PC-9 (cell line): ENCODE measurements at regions not wholly inside any gene's neighbourhood (a gene's known extent, or its start where the extent isn't known, plus 50 kb on each side); places are given as distances from the start of the nearest gene placed in this dataset.

Experiments used
- BruUV-seq: library from RNA; stranded (reverse); fragments of 400-500 nt; replicated peaks from 2 replicates; lab custom pipeline; 2021; lab: Mats Ljungman, UMichigan
- CTCF ChIA-PET: fragments of 300-600 bp; sonication (Branson Sonifier 250); formaldehyde crosslinking; loops from one replicate; lab custom pipeline; 2022; ENCODE audit warnings: antibody characterized with exemption; lab: Charles Lee
- POLR2A ChIA-PET: fragments of 300-600 bp; sonication (Branson Sonifier 250); formaldehyde crosslinking; loops from one replicate; lab custom pipeline; 2022; ENCODE audit warnings: antibody characterized with exemption; ENCODE audit not compliant: unreplicated experiment; lab: Charles Lee
- DNase-seq, 2 experiments: peaks; one replicate each; pipeline versions ENCODE4 v3.0.0 to v3.0.0-alpha.2; 2015 to 2022; ENCODE audit warnings: mixed read lengths in 1 of 2
- H2AFZ ChIP-seq: fragments of 200-600 bp; sonication (generic); 2 replicates; pipeline ENCODE4 v1.8.1; 2017; ENCODE audit warnings: antibody characterized with exemption
- H3F3A ChIP-seq: fragments of 200-600 bp; sonication (generic); 2 replicates; pipeline ENCODE4 v1.8.1; 2017; ENCODE audit warnings: antibody characterized with exemption, mild to moderate bottlenecking, low read depth; ENCODE audit not compliant: insufficient read depth
- H3K27ac ChIP-seq: fragments of 200-600 bp; sonication (generic); 2 replicates; pipeline ENCODE4 v1.6.1; 2016; ENCODE audit warnings: mixed run types
- H3K27me3 ChIP-seq: fragments of 200-600 bp; sonication (generic); 2 replicates; pipeline ENCODE4 v1.6.1; 2016; ENCODE audit warnings: low read depth, mixed run types; ENCODE audit not compliant: insufficient read depth
- H3K36me3 ChIP-seq: fragments of 200-600 bp; sonication (generic); 2 replicates; pipeline ENCODE4 v1.6.1; 2016; ENCODE audit warnings: low read depth, mixed run types
- H3K4me1 ChIP-seq: fragments of 200-600 bp; sonication (generic); replicated peaks from 2 replicates; pipeline ENCODE4 v1.6.1; 2016; ENCODE audit warnings: mixed run types; ENCODE audit not compliant: insufficient read depth
- H3K4me2 ChIP-seq: fragments of 200-600 bp; sonication (generic); 2 replicates; pipeline ENCODE4 v1.6.1; 2017; ENCODE audit warnings: mixed run types
- H3K4me3 ChIP-seq: fragments of 200-600 bp; sonication (generic); 2 replicates; pipeline ENCODE4 v1.6.1; 2016; ENCODE audit warnings: mixed run types
- H3K79me2 ChIP-seq: fragments of 200-600 bp; sonication (generic); 2 replicates; pipeline ENCODE4 v1.6.1; 2017; ENCODE audit warnings: low read depth, mixed run types
- H3K9me2 ChIP-seq: fragments of 200-600 bp; sonication (generic); 2 replicates; pipeline ENCODE4 v1.8.1; 2017; ENCODE audit warnings: mild to moderate bottlenecking; ENCODE audit not compliant: insufficient read depth
- H3K9me3 ChIP-seq: fragments of 200-600 bp; sonication (generic); 2 replicates; pipeline ENCODE4 v1.8.1; 2016; ENCODE audit warnings: low read depth; ENCODE audit not compliant: insufficient read depth
- H4K20me1 ChIP-seq: fragments of 200-600 bp; sonication (generic); 2 replicates; pipeline ENCODE4 v1.8.1; 2017; ENCODE audit not compliant: insufficient read depth
- EZH2 ChIP-seq: fragments of 200-600 bp; sonication (generic); IDR thresholded peaks from 2 replicates; pipeline ENCODE4 v1.8.0; 2017; ENCODE audit warnings: antibody characterized with exemption, low read depth
- intact Hi-C: fragments of 100-400 bp; cut with micrococcal nuclease; formaldehyde crosslinking; loops from one replicate; pipeline ENCODE4 v1.10.0; 2022; ENCODE audit not compliant: unreplicated experiment
- TF ChIP-seq, protein P1 (sequence below): fragments of 200-600 bp; sonication (generic); conservative IDR thresholded peaks from 2 replicates; pipeline ENCODE4 v1.6.1; 2017; ENCODE audit warnings: mixed run types, antibody characterized with exemption, mild to moderate bottlenecking, moderate library complexity

GRCh38 chr5:147966326-147966725, 60.0 kb upstream of the C5orf46 start:
- TF ChIP-seq, protein P1, sequence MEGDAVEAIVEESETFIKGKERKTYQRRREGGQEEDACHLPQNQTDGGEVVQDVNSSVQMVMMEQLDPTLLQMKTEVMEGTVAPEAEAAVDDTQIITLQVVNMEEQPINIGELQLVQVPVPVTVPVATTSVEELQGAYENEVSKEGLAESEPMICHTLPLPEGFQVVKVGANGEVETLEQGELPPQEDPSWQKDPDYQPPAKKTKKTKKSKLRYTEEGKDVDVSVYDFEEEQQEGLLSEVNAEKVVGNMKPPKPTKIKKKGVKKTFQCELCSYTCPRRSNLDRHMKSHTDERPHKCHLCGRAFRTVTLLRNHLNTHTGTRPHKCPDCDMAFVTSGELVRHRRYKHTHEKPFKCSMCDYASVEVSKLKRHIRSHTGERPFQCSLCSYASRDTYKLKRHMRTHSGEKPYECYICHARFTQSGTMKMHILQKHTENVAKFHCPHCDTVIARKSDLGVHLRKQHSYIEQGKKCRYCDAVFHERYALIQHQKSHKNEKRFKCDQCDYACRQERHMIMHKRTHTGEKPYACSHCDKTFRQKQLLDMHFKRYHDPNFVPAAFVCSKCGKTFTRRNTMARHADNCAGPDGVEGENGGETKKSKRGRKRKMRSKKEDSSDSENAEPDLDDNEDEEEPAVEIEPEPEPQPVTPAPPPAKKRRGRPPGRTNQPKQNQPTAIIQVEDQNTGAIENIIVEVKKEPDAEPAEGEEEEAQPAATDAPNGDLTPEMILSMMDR = no peak
- no peak for TF ChIP-seq EZH2
- H3K36me3 ChIP-seq = no peaks in the 10 kb centered on the region
- intact Hi-C loops = no loop called here
- ChIA-PET CTCF (no interaction called here), POLR2A (no interaction called here)
- no peak overlapping the region for H3K4me3 ChIP-seq
- no peaks in the 10 kb centered on the region for H3K79me2 ChIP-seq
- no peaks in the 10 kb centered on the region for H4K20me1 ChIP-seq
- no peaks in the 10 kb centered on the region for H3K4me1 ChIP-seq
- H2AFZ ChIP-seq = no peak overlapping the region
- H3K9me3 ChIP-seq = no peaks in the 10 kb centered on the region
- H3K27me3 ChIP-seq = no peaks in the 10 kb centered on the region
- H3K27ac ChIP-seq = no peak overlapping the region
- no peaks in the 10 kb centered on the region for H3K9me2 ChIP-seq
- no TSS peak for BruUV-seq
- no peak overlapping the region for H3K4me2 ChIP-seq
- no peak for DNase-seq
- H3F3A ChIP-seq = no peaks in the 10 kb centered on the region

DNA sequence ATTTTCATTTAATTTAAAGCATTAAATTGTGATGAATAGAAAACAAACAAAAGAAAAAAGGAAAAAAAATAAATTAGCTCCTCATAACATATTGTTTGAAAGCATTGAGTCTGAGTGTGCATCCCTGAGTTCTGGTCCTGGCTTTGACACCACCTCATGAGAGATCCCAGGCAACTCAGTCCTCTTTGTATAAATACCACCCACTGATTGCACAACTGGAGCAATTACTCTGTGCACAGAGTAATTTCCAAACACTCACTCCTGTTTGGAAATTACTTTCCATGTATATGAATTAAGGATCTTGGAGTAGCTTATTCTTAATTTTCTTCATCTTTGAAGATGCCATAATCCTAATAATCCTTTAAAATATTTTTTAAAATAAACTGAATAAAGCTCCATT, 59.4 kb upstream of the C5orf46 start:
- Histone ChIP-seq H3K27ac (no peak overlapping the region), H3K79me2 (no peaks in the 10 kb centered on the region), H2AFZ (no peak overlapping the region), H3K9me3 (no peaks in the 10 kb centered on the region), H3K9me2 (no peaks in the 10 kb centered on the region), H3K4me2 (no peak overlapping the region), H3K4me1 (no peaks in the 10 kb centered on the region), H3K27me3 (no peaks in the 10 kb centered on the region), H3K4me3 (no peak overlapping the region), H3F3A (no peaks in the 10 kb centered on the region), H4K20me1 (no peaks in the 10 kb centered on the region), H3K36me3 (no peaks in the 10 kb centered on the region)
- CTCF ChIA-PET = no interaction called here
- intact Hi-C loops = no loop called here
- POLR2A ChIA-PET = no interaction called here
- BruUV-seq = no TSS peak
- DNase-seq = no peak
- no peak for TF ChIP-seq EZH2
- TF ChIP-seq, protein P1 = no peak

GRCh38 chr5:147963948-147964693, 57.8 kb upstream of the C5orf46 start:
- Histone ChIP-seq H3K27ac (no peak overlapping the region), H3K79me2 (no peaks in the 10 kb centered on the region), H3K9me2 (no peaks in the 10 kb centered on the region), H3K4me1 (no peaks in the 10 kb centered on the region), H3F3A (no peaks in the 10 kb centered on the region), H3K4me2 (no peak overlapping the region), H3K9me3 (no peaks in the 10 kb centered on the region), H3K36me3 (no peaks in the 10 kb centered on the region), H3K4me3 (no peak overlapping the region), H2AFZ (no peak overlapping the region), H3K27me3 (no peaks in the 10 kb centered on the region), H4K20me1 (no peaks in the 10 kb centered on the region)
- BruUV-seq = no TSS peak
- DNase-seq = no peak
- POLR2A ChIA-PET = no interaction called here
- CTCF ChIA-PET = no interaction called here
- TF ChIP-seq, protein P1 = no peak
- no peak for TF ChIP-seq EZH2
- intact Hi-C loops = no loop called here
